DOHH2 (cell line): ENCODE measurements at regions not wholly inside any gene's neighbourhood (a gene's known extent, or its start where the extent isn't known, plus 50 kb on each side); places are given as distances from the start of the nearest gene placed in this dataset.
"Not testable (repeated sequence)": the region's sequence is repeated elsewhere in the genome, so short reads cannot be mapped to it uniquely, and the experiment has no call there.

Experiments used
- H3F3A ChIP-seq: fragments of 200-600 bp; sonication (generic), shearing (Covaris generic); 2 replicates; pipeline ENCODE4 v1.6.0; 2016; ENCODE audit warnings: antibody characterized with exemption, mild to moderate bottlenecking; ENCODE audit not compliant: control insufficient read depth, insufficient read depth
- H3K27ac ChIP-seq: fragments of 200-600 bp; sonication (generic); 2 replicates; pipeline ENCODE4 v1.5.1; 2014; ENCODE audit warnings: low read depth, mild to moderate bottlenecking, low read length, moderate library complexity
- H3K27me3 ChIP-seq: fragments of 200-600 bp; sonication (generic); 2 replicates; pipeline ENCODE4 v1.6.1; 2014; ENCODE audit warnings: mild to moderate bottlenecking, low read length, mixed read lengths; ENCODE audit not compliant: control insufficient read depth
- H3K36me3 ChIP-seq: fragments of 200-600 bp; sonication (generic); 2 replicates; pipeline ENCODE4 v1.6.1; 2014; ENCODE audit warnings: mild to moderate bottlenecking, low read length, moderate library complexity, mixed read lengths; ENCODE audit not compliant: control insufficient read depth
- H3K4me1 ChIP-seq: fragments of 200-600 bp; sonication (generic); 2 replicates; pipeline ENCODE4 v1.6.1; 2014; ENCODE audit warnings: mild to moderate bottlenecking, low read length, mixed read lengths; ENCODE audit not compliant: control insufficient read depth
- H3K4me2 ChIP-seq: fragments of 200-600 bp; sonication (generic); 2 replicates; pipeline ENCODE4 v1.6.0; 2014; ENCODE audit warnings: mild to moderate bottlenecking, low read length, moderate library complexity
- H3K4me3 ChIP-seq: fragments of 200-600 bp; sonication (generic); 2 replicates; pipeline ENCODE4 v1.5.1; 2014; ENCODE audit warnings: mild to moderate bottlenecking, low read length, mixed read lengths
- H3K79me2 ChIP-seq: fragments of 200-600 bp; sonication (generic); 2 replicates; pipeline ENCODE4 v1.6.1; 2014; ENCODE audit warnings: mild to moderate bottlenecking, low read length, mixed read lengths; ENCODE audit not compliant: control insufficient read depth
- H3K9me2 ChIP-seq: fragments of 200-600 bp; sonication (generic); replicated peaks from 2 replicates; pipeline ENCODE4 v1.6.1; 2014; ENCODE audit warnings: mild to moderate bottlenecking, low read length, mixed read lengths; ENCODE audit not compliant: control insufficient read depth
- H3K9me3 ChIP-seq: fragments of 200-600 bp; sonication (generic); 2 replicates; pipeline ENCODE4 v1.6.1; 2014; ENCODE audit warnings: antibody characterized with exemption, low read length, mixed read lengths; ENCODE audit not compliant: control insufficient read depth, insufficient read depth
- H4K20me1 ChIP-seq: fragments of 200-600 bp; sonication (generic); 2 replicates; pipeline ENCODE4 v1.6.0; 2014; ENCODE audit warnings: low read depth, mild to moderate bottlenecking, antibody characterized with exemption, low read length, moderate library complexity; ENCODE audit not compliant: control insufficient read depth, insufficient read depth
- EZH2phosphoT487 ChIP-seq: fragments of 200-600 bp; sonication (generic); IDR thresholded peaks from 2 replicates; pipeline ENCODE4 v1.6.1; 2017; ENCODE audit warnings: borderline replicate concordance, mild to moderate bottlenecking, antibody characterized with exemption, low read length, moderate library complexity, mixed read lengths
- TF ChIP-seq, protein P1 (sequence below): fragments of 200-600 bp; sonication (generic); IDR thresholded peaks from one replicate; pipeline ENCODE4 v1.5.1; 2014; ENCODE audit warnings: antibody characterized with exemption, mild to moderate bottlenecking, low read depth, low read length; ENCODE audit not compliant: poor library complexity, severe bottlenecking

GRCh38 chr2:89851583-89851905 is 1160.1 kb downstream of the RPIA start:
- no peaks in the 10 kb centered on the region for H3K79me2 ChIP-seq
- H3F3A ChIP-seq = no peaks in the 10 kb centered on the region
- H3K36me3 ChIP-seq = no peaks in the 10 kb centered on the region
- no peaks in the 10 kb centered on the region for H4K20me1 ChIP-seq
- no peaks in the 10 kb centered on the region for H3K9me3 ChIP-seq
- peak overlapping the region; percentile 36 for H3K4me3 ChIP-seq
- peak overlapping the region; percentile 68 for H3K4me2 ChIP-seq
- H3K9me2 ChIP-seq = no peaks in the 10 kb centered on the region
- H3K27ac ChIP-seq = no peak overlapping the region
- H3K27me3 ChIP-seq = peaks cover 4% of the 10 kb centered on the region; the same call in 1 of the 2 replicates
- TF ChIP-seq, protein P1, sequence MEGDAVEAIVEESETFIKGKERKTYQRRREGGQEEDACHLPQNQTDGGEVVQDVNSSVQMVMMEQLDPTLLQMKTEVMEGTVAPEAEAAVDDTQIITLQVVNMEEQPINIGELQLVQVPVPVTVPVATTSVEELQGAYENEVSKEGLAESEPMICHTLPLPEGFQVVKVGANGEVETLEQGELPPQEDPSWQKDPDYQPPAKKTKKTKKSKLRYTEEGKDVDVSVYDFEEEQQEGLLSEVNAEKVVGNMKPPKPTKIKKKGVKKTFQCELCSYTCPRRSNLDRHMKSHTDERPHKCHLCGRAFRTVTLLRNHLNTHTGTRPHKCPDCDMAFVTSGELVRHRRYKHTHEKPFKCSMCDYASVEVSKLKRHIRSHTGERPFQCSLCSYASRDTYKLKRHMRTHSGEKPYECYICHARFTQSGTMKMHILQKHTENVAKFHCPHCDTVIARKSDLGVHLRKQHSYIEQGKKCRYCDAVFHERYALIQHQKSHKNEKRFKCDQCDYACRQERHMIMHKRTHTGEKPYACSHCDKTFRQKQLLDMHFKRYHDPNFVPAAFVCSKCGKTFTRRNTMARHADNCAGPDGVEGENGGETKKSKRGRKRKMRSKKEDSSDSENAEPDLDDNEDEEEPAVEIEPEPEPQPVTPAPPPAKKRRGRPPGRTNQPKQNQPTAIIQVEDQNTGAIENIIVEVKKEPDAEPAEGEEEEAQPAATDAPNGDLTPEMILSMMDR = no peak
- no peak for TF ChIP-seq EZH2phosphoT487
- peaks cover 20% of the 10 kb centered on the region for H3K4me1 ChIP-seq

DNA sequence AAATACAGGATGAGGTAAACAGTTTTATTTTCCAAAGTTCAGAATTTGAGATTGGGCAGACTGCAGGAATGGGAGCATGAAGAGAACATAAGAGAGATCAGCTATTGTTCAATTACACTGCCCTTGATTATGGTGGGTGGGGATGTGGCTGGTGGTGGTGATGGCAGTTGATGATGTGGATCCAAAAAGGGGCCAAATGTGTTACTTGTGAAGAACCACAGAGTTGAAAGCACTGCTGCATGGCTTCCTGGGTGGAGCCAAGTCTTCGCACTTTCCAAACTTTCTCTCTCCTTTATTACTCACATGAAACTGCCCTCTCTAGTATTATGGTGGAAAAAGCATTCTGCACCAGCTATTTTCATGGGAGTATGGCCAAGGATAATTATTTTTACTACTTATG is 1162.0 kb downstream of the RPIA start:
- H3K4me3 ChIP-seq, H3K9me2 ChIP-seq, H3F3A ChIP-seq, H3K27ac ChIP-seq, H3K79me2 ChIP-seq, H3K27me3 ChIP-seq, H3K36me3 ChIP-seq, H3K9me3 ChIP-seq, H4K20me1 ChIP-seq, H3K4me2 ChIP-seq: not testable (repeated sequence)
- H3K4me1 ChIP-seq = peaks cover 16% of the 10 kb centered on the region

DNA sequence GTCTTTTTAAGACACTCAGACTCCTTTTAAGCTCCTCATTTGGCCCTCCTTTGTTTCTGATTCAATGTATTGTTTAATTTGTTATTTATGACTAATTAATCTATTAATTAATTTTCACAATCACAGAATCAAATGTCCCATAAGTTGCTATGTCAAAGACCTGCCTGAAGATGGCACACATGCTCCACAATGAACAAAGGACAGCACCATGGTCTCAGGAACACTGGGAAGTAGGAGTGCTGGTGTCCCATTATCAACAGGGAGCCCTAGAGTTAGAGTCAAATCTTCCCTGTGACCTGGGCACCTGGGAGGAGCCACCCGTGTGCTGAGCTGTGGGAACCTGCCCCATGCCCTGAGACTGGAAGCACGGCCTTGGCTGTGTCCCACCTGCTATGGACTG is 1164.3 kb downstream of the RPIA start:
- not testable (repeated sequence) for H3K4me2 ChIP-seq, H4K20me1 ChIP-seq, H3F3A ChIP-seq, H3K9me2 ChIP-seq, H3K9me3 ChIP-seq, H3K79me2 ChIP-seq, H3K27me3 ChIP-seq, H3K36me3 ChIP-seq, H3K4me3 ChIP-seq, H3K27ac ChIP-seq
- peaks cover 11% of the 10 kb centered on the region for H3K4me1 ChIP-seq

GRCh38 chr2:89856305-89856704 is 1164.8 kb downstream of the RPIA start:
- H3F3A ChIP-seq, H3K4me2 ChIP-seq, H3K27ac ChIP-seq, H3K9me2 ChIP-seq, H3K27me3 ChIP-seq, H3K4me1 ChIP-seq, H4K20me1 ChIP-seq, H3K4me3 ChIP-seq, H3K36me3 ChIP-seq, H3K79me2 ChIP-seq, H3K9me3 ChIP-seq: not testable (repeated sequence)

- not testable (repeated sequence) for H4K20me1 ChIP-seq, H3K27ac ChIP-seq, H3K27me3 ChIP-seq, H3K9me2 ChIP-seq, H3K4me3 ChIP-seq, H3K4me1 ChIP-seq, H3F3A ChIP-seq, H3K4me2 ChIP-seq, H3K79me2 ChIP-seq, H3K9me3 ChIP-seq, H3K36me3 ChIP-seq
These were observed 1170.7 kb downstream of the RPIA start for GRCh38 chr2:89862164-89862563.

GRCh38 chr2:89863209-89863608 is 1171.7 kb downstream of the RPIA start:
- H4K20me1 ChIP-seq, H3K9me2 ChIP-seq, H3K79me2 ChIP-seq, H3K4me3 ChIP-seq, H3K4me2 ChIP-seq, H3K9me3 ChIP-seq, H3K27ac ChIP-seq, H3K27me3 ChIP-seq, H3K4me1 ChIP-seq, H3K36me3 ChIP-seq, H3F3A ChIP-seq: not testable (repeated sequence)

DNA sequence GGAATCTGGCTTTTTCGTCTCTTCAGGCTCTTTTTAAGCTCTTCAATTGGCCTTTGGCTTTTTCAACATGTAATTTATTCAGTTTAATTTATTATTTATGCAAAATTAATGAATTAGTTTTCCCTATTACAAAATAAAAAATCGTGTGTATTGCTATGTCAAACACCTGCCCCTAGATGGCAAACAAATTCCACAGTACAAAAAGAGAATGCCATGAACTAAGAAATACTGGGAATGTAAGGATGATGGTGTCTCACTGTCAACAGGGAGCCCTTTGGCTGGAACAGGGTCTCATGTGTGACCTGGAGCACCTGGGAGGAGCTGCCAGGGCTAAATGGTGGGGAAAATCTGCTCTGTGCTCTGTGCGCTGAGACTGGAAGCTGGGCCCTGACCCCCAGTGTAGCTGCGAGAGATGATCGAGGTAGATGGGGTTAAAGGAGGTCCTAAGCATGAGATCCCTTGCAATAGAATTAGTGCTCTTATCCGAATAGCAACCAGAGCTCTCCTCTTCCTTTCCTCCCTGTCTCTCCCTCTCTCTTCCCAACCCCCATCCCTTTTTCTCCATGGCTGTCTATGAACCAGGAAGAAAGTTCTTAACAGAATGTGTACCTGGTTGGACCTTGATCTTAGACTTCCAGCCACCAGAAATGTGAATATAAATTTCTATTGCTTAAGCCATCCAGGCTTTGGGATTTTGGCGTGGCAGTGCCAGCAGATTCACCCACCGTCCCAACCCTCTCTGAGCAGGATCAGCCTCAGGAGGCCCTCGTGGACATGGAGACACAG is 1183.5 kb downstream of the RPIA start:
- not testable (repeated sequence) for H3K4me2 ChIP-seq, H3K36me3 ChIP-seq, H3K27ac ChIP-seq, H3K9me2 ChIP-seq, H3K79me2 ChIP-seq, H3K4me1 ChIP-seq, H3K4me3 ChIP-seq, H4K20me1 ChIP-seq, H3K9me3 ChIP-seq, H3F3A ChIP-seq, H3K27me3 ChIP-seq
